ENCODE measurements at regions not wholly inside any gene's neighbourhood (a gene's known extent, or its start where the extent isn't known, plus 50 kb on each side); places are given as distances from the start of the nearest gene placed in this dataset.

GRCh38 chr17:13921841-13922776 is 147.2 kb upstream of the COX10 start:
- Mint-ChIP-seq H3K36me3 (no peaks in the 10 kb centered on the region), H3K4me3 (no peak overlapping the region), H3K27ac (peak overlapping the region; percentile 3), H3K4me1 (peaks cover 18% of the 10 kb centered on the region), H3K9me3 (peaks cover 7% of the 10 kb centered on the region; the same call in 1 of the 2 replicates), H3K27me3 (ENCODE audit: low read depth) (no peaks in the 10 kb centered on the region)
- POLR2A ChIA-PET = no interaction called here
- ATAC-seq = no peak
- DNase-seq (ENCODE audit: low spot score) = no peak
- TF ChIP-seq ATF6 (CRISPR knock-in tag; IDR thresholded peaks at IDR 0.05) (no peak), ZNF416 (CRISPR knock-in tag; IDR thresholded peaks at IDR 0.05) (no peak), E2F5 (CRISPR knock-in tag; IDR thresholded peaks at IDR 0.05) (no peak), ZNF396 (CRISPR knock-in tag; IDR thresholded peaks at IDR 0.05; ENCODE audit: borderline replicate concordance) (no peak), ZNF423 (CRISPR knock-in tag; IDR thresholded peaks at IDR 0.05) (no peak), MAX (CRISPR knock-in tag; IDR thresholded peaks at IDR 0.05) (no peak), JUN (CRISPR knock-in tag; IDR thresholded peaks at IDR 0.05) (no peak), NFYB (CRISPR knock-in tag; conservative IDR thresholded peaks at IDR 0.05; ENCODE audit: low read depth) (no peak), FOXP4 (CRISPR knock-in tag; IDR thresholded peaks at IDR 0.05) (no peak), ZNF671 (CRISPR knock-in tag; IDR thresholded peaks at IDR 0.05) (no peak), E2F1 (CRISPR knock-in tag; IDR thresholded peaks at IDR 0.05) (no peak), STAT6 (CRISPR knock-in tag; conservative IDR thresholded peaks at IDR 0.05; ENCODE audit: low read depth) (no peak), NFE2L1 (CRISPR knock-in tag; IDR thresholded peaks at IDR 0.05) (no peak), ZNF281 (CRISPR knock-in tag; IDR thresholded peaks at IDR 0.05) (no peak), SP1 (CRISPR knock-in tag; conservative IDR thresholded peaks at IDR 0.05) (no peak), PRRX2 (CRISPR knock-in tag; IDR thresholded peaks at IDR 0.05) (no peak), FOXK1 (CRISPR knock-in tag; IDR thresholded peaks at IDR 0.05) (no peak)
- CTCF ChIA-PET = interaction anchor here (1.0 kb wide), 1 partner anchor 441 kb away, joined by 3 read pairs; no protein-coding TSS in a partner anchor

Data from WTC11 (cell line).